ENCODE measurements at regions not wholly inside any gene's neighbourhood (a gene's known extent, or its start where the extent isn't known, plus 50 kb on each side); places are given as distances from the start of the nearest gene placed in this dataset.
A peak's percentile ranks its signal among the peaks of the same experiment; 100 is the strongest.

DNA sequence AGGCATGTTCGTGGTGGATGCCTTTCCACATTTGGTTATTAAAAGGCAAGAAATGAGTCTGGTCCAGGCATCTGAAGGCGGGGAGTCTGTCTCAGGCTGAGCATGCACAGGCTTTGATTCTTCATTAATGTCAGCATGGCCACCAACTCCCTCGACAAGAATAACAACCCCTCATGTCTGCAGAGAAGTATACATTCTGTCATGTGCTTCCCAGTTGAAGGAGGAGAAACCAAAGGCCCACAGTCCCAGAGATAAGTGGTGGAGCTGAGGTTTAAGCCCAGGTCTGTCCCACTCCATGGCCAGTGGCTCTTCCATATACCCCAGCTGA lies 61.6 kb upstream of the LAPTM5 start:
- TF ChIP-seq POLR2A (IDR thresholded peaks at IDR 0.05) (no peak), EP300 (IDR thresholded peaks at IDR 0.05) (no peak)
- TF ChIP-seq, protein P1, sequence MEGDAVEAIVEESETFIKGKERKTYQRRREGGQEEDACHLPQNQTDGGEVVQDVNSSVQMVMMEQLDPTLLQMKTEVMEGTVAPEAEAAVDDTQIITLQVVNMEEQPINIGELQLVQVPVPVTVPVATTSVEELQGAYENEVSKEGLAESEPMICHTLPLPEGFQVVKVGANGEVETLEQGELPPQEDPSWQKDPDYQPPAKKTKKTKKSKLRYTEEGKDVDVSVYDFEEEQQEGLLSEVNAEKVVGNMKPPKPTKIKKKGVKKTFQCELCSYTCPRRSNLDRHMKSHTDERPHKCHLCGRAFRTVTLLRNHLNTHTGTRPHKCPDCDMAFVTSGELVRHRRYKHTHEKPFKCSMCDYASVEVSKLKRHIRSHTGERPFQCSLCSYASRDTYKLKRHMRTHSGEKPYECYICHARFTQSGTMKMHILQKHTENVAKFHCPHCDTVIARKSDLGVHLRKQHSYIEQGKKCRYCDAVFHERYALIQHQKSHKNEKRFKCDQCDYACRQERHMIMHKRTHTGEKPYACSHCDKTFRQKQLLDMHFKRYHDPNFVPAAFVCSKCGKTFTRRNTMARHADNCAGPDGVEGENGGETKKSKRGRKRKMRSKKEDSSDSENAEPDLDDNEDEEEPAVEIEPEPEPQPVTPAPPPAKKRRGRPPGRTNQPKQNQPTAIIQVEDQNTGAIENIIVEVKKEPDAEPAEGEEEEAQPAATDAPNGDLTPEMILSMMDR (IDR thresholded peaks at IDR 0.05), result no peak
- Histone ChIP-seq H3K36me3 (no peaks in the 10 kb centered on the region), H3K4me3 (no peak overlapping the region), H3K9me3 (no peaks in the 10 kb centered on the region), H3K27ac (peak overlapping the region in 2 of 4 donors; percentile 89 to 98), H3K27me3 (no peaks in the 10 kb centered on the region), H3K4me1 (peaks cover 0 to 84% (median 23%) of the 10 kb centered on the region in 4 donors)
- WGBS, 2 donors, result 50 to 53% methylated on average over 3 of the region's 3 CpGs
- DNase-seq (ENCODE audit: low spot score in 2 of 2), result no peak

DNA sequence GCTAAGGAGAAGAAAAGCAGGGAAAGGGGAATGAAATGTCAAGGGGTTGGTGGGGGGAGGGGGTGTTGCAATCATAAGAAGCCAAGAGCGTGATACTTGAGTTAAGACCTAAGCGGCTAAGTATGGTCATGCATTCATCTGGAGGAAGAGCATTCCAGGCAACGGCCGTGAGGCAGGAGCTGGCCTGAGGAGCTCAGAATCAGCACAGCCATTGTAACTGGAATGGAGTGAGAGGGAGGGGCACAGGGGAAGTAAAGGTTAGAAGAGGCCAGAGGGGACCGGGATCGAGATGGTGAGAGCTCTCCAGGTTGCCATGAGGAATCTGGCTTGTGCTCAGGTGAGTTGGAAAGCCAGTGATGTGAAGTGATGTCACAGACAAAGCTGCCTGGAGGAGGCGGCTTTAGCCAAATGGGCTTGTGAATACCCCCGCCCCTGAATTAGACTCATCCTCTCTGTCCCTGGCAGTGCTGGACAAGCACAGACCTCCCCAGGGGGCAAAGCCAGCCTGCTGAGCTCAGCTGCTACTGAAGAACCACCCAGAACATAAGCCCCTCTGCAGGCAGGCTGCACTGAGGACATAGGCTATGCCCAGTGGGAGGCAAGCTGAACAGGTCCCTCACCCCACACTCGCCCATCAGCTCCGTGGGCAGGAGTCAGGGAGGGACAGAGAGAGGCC lies 61.1 kb upstream of the LAPTM5 start:
- H3K36me3 ChIP-seq, result no peaks in the 10 kb centered on the region
- H3K9me3 ChIP-seq, result no peaks in the 10 kb centered on the region
- H3K27ac ChIP-seq, result peak overlapping the region in 2 of 4 donors; percentile 89 to 98
- peaks cover 0 to 79% (median 20%) of the 10 kb centered on the region in 4 donors for H3K4me1 ChIP-seq
- WGBS, 2 donors, result 48 to 55% methylated on average over 10 of the region's 10 CpGs
- no peak overlapping the region for H3K4me3 ChIP-seq
- DNase-seq (ENCODE audit: low spot score in 2 of 2), result no peak
- TF ChIP-seq, protein P1 (IDR thresholded peaks at IDR 0.05), result no peak
- TF ChIP-seq EP300 (IDR thresholded peaks at IDR 0.05) (no peak), POLR2A (IDR thresholded peaks at IDR 0.05) (no peak)
- no peaks in the 10 kb centered on the region for H3K27me3 ChIP-seq

DNA sequence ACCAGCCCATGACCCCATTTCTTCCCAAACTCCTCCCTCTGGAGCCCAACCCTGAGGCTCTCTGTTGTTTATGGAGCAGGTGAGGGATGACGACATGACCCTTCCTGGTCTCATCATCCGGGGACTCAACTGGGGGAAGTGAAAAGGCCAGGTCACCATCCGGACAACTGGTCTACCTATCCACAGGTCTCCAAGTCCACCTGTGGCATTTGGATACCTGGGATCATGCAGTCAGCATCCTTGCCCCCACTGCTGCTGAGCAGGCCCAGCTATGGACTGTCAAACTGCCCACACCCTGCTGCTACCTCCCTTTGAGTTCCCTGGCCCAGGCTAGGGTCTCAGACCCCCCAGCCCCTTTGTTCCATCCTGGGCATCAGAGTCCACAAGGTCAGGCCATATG lies 60.0 kb upstream of the LAPTM5 start:
- Histone ChIP-seq H3K9me3 (no peaks in the 10 kb centered on the region), H3K36me3 (no peaks in the 10 kb centered on the region), H3K27me3 (no peaks in the 10 kb centered on the region), H3K27ac (peak overlapping the region; percentile 29 to 98 (median 75)), H3K4me1 (peaks cover 0 to 68% (median 14%) of the 10 kb centered on the region in 4 donors), H3K4me3 (no peak overlapping the region)
- TF ChIP-seq POLR2A (IDR thresholded peaks at IDR 0.05), result no peak
- TF ChIP-seq, protein P1 (IDR thresholded peaks at IDR 0.05), result no peak
- no peak for TF ChIP-seq EP300 (IDR thresholded peaks at IDR 0.05)
- no peak for DNase-seq (ENCODE audit: low spot score in 2 of 2)
- WGBS, 2 donors, result 52 to 55% methylated on average over 3 of the region's 3 CpGs

DNA sequence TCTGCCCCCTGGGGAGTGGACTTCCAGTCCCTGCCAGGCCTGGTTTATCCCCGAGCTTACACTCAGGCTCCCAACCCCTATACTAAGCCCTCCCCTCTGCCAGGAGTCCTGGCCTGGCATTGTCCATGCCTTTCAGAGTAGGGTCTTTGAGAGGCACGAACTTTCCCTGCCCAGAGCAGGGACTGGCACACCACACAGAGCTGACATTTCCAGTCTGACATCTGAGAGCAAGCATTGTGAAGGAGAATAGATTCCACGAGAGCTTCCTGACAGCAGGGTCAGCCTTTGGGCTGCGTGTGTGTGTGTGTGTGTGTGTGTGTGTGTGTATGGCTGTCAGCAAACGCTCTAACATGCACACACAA lies 59.5 kb upstream of the LAPTM5 start:
- Histone ChIP-seq H3K36me3 (no peaks in the 10 kb centered on the region), H3K27ac (peak overlapping the region; percentile 29 to 98 (median 75)), H3K4me3 (no peak overlapping the region), H3K4me1 (peaks cover 0 to 63% (median 14%) of the 10 kb centered on the region in 4 donors), H3K27me3 (no peaks in the 10 kb centered on the region), H3K9me3 (no peaks in the 10 kb centered on the region)
- whole genome bisulfite sequencing, 2 donors, result 26 to 43% methylated on average over 5 of the region's 5 CpGs
- DNase-seq (ENCODE audit: low spot score in 2 of 2), result no peak
- TF ChIP-seq EP300 (IDR thresholded peaks at IDR 0.05), result no peak
- TF ChIP-seq, protein P1 (IDR thresholded peaks at IDR 0.05), result no peak
- no peak for TF ChIP-seq POLR2A (IDR thresholded peaks at IDR 0.05)

- H3K36me3 ChIP-seq, result no peaks in the 10 kb centered on the region
- TF ChIP-seq, protein P1 (IDR thresholded peaks at IDR 0.05), result no peak
- no peak for TF ChIP-seq POLR2A (IDR thresholded peaks at IDR 0.05)
- TF ChIP-seq EP300 (IDR thresholded peaks at IDR 0.05), result peak in 1 of 2 donors; percentile 64
- WGBS, 2 donors, result 14% methylated on average over 16 to 18 of the region's 18 CpGs
- H3K9me3 ChIP-seq, result no peaks in the 10 kb centered on the region
- H3K4me1 ChIP-seq, result peaks cover 0 to 57% (median 11%) of the 10 kb centered on the region in 4 donors
- H3K27me3 ChIP-seq, result no peaks in the 10 kb centered on the region
- H3K4me3 ChIP-seq, result no peak overlapping the region
- DNase-seq (ENCODE audit: low spot score in 2 of 2), result peak; percentile 40 to 68
- peak overlapping the region; percentile 29 to 98 (median 75) for H3K27ac ChIP-seq
Measured at GRCh38 chr1:30816211-30817076, 58.9 kb upstream of the LAPTM5 start.

Data from tibial nerve (tissue), 4 donors.